GM18502 (cell line): ENCODE measurements at regions not wholly inside any gene's neighbourhood (a gene's known extent, or its start where the extent isn't known, plus 50 kb on each side); places are given as distances from the start of the nearest gene placed in this dataset.

ENCODE experiments used
- ATAC-seq: cut with Tn5 transposase; IDR thresholded peaks from one replicate; pipeline ENCODE4 v1.9.1; 2021; ENCODE audit warnings: mild to moderate bottlenecking; ENCODE audit not compliant: unreplicated experiment, poor library complexity

DNA sequence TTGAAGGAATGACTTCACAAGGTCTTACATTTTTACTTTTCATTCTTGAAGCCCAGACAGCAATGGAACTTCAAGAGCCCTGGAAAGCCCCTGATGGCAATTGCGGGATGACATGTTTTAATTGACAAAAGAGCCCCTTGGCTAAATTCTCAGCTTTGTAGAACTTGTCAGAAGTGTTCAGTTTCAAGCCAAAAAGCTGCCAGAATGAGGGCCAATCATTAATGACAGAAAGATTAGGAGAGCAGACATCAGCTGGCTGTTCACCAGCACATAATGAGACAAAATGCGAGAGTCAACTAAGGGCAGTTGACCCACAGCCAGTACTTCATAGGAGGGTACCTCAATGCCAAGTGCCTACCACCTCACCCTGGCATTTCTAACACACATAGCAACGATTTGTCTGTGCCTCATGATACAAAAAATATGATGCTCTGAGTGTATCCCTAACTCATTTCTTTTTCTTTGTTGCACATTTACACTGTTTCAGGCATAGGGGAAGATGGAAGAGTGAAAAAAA is 243.1 kb downstream of the MYLK4 start:
- ATAC-seq = no peak

DNA sequence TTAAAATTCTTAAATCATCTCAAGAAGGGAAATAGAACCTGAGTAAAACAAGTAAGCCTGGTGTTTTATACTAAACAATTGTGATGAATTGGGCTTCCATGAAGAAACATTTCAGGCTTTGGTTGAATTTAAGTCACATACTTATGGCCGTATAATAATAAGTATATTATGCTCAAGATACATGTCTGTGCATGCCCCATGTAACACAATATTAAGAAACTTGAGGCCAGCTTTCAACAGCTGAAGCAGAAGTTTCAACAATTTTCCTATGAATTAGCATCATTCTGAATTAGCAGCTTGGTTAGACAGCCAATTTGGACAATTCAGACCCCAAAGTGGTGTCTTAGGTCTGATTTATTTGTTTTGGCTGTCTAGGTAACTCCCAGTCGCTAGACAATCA is 243.7 kb downstream of the MYLK4 start:
- ATAC-seq = no peak

GRCh38 chr6:2505624-2506023 is 245.1 kb downstream of the MYLK4 start:
- ATAC-seq = no peak

- no peak for ATAC-seq
Measured at GRCh38 chr6:2504495-2505064, 246.1 kb downstream of the MYLK4 start.

GRCh38 chr6:2503816-2504494 is 246.8 kb downstream of the MYLK4 start:
- no peak for ATAC-seq

DNA sequence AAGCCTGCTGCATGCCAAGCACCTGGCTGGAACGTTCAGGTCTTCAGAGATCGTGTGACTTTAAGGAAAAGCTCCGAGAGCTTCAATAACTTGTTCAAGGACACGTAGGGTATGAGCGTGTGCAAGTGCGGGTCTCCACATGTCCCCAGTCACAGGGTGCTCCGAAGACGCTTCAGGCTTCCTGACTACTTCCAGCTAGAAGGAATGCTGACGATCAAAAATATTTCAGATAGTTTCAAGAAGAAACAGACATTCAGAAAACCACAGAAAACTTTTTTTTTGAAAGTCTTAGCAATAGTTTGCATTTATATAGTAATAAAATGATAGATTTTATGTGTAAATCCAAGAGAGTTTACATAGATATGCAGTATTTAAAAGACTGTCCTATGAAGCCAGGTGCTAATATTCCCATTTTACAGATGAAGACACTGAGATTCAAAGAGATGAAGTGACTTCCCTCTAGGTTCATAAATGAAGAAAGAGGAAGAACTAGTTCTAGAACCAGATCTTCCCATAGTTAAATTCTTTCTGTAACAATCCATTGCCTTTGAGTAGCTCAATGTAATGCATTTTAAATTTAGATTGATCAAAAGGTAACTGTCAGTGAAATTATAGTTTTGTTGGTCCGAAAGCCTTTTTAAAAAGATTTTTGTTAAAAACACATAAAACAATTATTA is 247.6 kb downstream of the MYLK4 start:
- ATAC-seq = no peak

GRCh38 chr6:2502096-2502997 is 248.4 kb downstream of the MYLK4 start:
- no peak for ATAC-seq

DNA sequence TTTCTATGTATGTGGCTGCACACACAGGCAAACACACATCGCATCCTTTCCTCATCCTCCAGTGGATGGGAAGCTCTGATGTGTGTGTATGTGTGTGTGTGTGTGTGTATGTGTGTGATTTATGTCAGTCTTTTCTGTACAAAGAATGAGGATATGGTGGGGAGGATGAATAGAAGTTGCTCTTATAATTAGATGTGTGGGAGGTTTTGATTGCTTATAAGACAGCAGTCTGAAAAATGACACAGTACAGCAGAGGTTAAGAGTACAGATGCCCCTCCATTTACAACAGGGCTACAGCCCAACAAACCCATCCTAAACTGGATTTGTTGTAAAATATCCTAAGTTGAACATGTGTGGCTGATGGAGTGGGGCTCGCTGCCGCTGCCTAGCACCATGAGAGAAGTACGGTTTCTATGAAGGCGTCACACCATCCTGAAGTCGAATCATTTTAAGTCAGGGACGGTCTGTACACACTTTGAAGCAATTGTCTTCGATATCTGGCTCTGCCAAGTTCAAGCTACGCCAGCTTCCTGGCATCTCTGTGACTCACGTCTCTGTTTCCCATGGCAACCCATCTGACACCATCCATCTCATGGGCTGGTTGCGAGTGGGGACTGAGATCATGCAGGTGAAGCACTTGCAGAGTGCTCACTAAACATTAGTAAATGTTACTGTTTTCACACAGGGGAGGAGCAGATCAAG is 252.6 kb downstream of the MYLK4 start:
- ATAC-seq = no peak

DNA sequence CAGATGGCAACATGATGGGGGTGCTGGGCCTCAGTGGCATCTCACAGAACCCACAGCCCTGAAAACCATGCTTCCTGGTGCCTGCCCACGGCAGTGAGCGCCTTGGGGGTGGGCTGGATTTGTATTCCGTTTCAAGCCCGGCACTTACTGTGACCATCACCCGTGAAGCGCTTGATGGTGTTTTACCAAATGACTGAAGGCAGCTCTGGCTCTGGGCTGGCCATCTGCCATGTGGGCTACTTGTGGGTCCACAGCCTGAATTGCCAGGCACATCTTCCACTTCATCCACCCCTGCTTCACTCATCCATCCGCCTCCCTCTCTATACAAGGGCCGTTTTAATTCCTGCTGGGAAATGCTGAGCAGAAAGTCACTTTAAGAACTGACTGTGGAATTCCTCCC is 250.9 kb upstream of the GMDS start:
- ATAC-seq = no peak

GRCh38 chr6:2492686-2493523 is 247.5 kb upstream of the GMDS start:
- no peak for ATAC-seq

GRCh38 chr6:2491137-2491536 is 245.7 kb upstream of the GMDS start:
- ATAC-seq = no peak

DNA sequence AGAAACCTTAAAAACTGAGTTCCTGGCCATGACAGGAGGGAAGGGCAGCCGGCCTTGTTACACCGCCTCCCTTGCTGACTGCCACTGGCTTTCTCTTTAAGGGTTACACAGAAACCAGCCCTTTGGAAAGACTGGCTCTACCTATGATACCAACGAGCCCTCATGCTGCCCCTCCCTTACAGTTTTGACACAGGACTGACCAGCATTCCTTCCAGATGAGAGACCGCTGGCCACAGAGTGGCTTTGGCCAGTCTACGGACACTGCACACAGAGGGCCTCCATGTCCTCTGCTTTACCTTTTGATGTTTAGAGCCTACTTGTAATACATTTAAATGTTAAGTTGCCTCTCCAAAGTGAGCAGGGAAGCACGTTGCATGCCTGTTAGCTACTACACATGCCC is 243.2 kb upstream of the GMDS start:
- ATAC-seq = no peak

GRCh38 chr6:2485116-2485515 is 239.7 kb upstream of the GMDS start:
- no peak for ATAC-seq

DNA sequence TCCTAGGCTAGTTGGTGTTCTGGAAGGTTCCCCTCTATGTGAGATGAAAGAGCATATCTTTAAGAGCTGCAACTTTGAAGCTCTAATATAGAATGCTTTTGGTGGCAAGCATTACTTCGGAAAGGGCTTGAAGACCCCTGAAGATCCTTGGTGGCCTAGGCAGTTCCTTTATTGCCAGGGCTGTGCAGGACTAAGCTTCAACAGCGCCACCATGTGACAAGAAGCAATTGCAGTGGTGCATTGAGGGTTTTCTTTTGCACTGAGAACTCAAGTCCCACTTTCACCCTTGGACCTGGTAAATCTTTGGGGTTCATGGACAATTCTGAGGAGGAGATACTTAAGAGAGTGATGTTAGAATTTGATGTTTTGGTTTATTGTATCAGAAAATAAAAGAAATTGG is 237.4 kb upstream of the GMDS start:
- no peak for ATAC-seq

GRCh38 chr6:2481307-2481706 is 235.9 kb upstream of the GMDS start:
- no peak for ATAC-seq

GRCh38 chr6:2480267-2480966 is 235.0 kb upstream of the GMDS start:
- ATAC-seq = no peak

GRCh38 chr6:2478200-2478599 is 232.8 kb upstream of the GMDS start:
- ATAC-seq = no peak

- ATAC-seq = no peak
Measured at GRCh38 chr6:2477666-2478065, 232.3 kb upstream of the GMDS start.

GRCh38 chr6:2477250-2477649 is 231.8 kb upstream of the GMDS start:
- ATAC-seq = no peak
